ENCODE measurements at regions not wholly inside any gene's neighbourhood (a gene's known extent, or its start where the extent isn't known, plus 50 kb on each side); places are given as distances from the start of the nearest gene placed in this dataset.

- DNase-seq, result peak; percentile 60
Observed at GRCh38 chr5:74107899-74108298, 481.9 kb downstream of the ARHGEF28 start.

- no peak for DNase-seq
Observed at GRCh38 chr5:74105126-74105780, 479.3 kb downstream of the ARHGEF28 start.

GRCh38 chr5:74103131-74104023 is 477.4 kb downstream of the ARHGEF28 start:
- DNase-seq, result no peak

GRCh38 chr5:74100268-74100665 is 474.3 kb downstream of the ARHGEF28 start:
- DNase-seq, result no peak

GRCh38 chr5:74099538-74100267 is 473.7 kb downstream of the ARHGEF28 start:
- DNase-seq, result no peak

- DNase-seq, result no peak
Observed at GRCh38 chr5:74098941-74099340, 472.9 kb downstream of the ARHGEF28 start.

- DNase-seq, result no peak
Observed at GRCh38 chr5:74098456-74098855, 472.5 kb downstream of the ARHGEF28 start.

GRCh38 chr5:74096325-74096724 is 470.3 kb downstream of the ARHGEF28 start:
- DNase-seq, result no peak

- DNase-seq, result no peak
Observed at GRCh38 chr5:74095871-74096270, 469.9 kb downstream of the ARHGEF28 start.

- no peak for DNase-seq
Observed at GRCh38 chr5:74094782-74095108, 468.7 kb downstream of the ARHGEF28 start.

GRCh38 chr5:74094096-74094781 is 468.2 kb downstream of the ARHGEF28 start:
- no peak for DNase-seq

GRCh38 chr5:74093561-74093960 is 467.6 kb downstream of the ARHGEF28 start:
- peak; percentile 33 for DNase-seq

- no peak for DNase-seq
Observed at GRCh38 chr5:74092766-74093165, 466.8 kb downstream of the ARHGEF28 start.

GRCh38 chr5:74085782-74086181 is 459.8 kb downstream of the ARHGEF28 start:
- DNase-seq, result no peak

GRCh38 chr5:74085186-74085585 is 459.2 kb downstream of the ARHGEF28 start:
- DNase-seq, result no peak

GRCh38 chr5:74083096-74083791 is 457.2 kb downstream of the ARHGEF28 start:
- DNase-seq, result no peak

- no peak for DNase-seq
Observed at GRCh38 chr5:74082512-74083055, 456.6 kb downstream of the ARHGEF28 start.

- DNase-seq, result no peak
Observed at GRCh38 chr5:74081126-74081525, 455.1 kb downstream of the ARHGEF28 start.

GRCh38 chr5:74079971-74080556 is 454.1 kb downstream of the ARHGEF28 start:
- no peak for DNase-seq

- DNase-seq, result no peak
Observed at GRCh38 chr5:74075501-74076484, 449.8 kb downstream of the ARHGEF28 start.
